ENCODE measurements at regions not wholly inside any gene's neighbourhood (a gene's known extent, or its start where the extent isn't known, plus 50 kb on each side); places are given as distances from the start of the nearest gene placed in this dataset.

- FAIRE-seq: no peak
- DNase-seq (ENCODE audit: insufficient read length, low spot score): no peak
Observed at GRCh38 chr16:86015606-86016005, 116.6 kb downstream of the IRF8 start.

- FAIRE-seq (peak; percentile 94), DNase-seq (ENCODE audit: insufficient read length, low spot score) (peak; percentile 60)
Observed at GRCh38 chr16:86016201-86016965, 117.4 kb downstream of the IRF8 start.

DNA sequence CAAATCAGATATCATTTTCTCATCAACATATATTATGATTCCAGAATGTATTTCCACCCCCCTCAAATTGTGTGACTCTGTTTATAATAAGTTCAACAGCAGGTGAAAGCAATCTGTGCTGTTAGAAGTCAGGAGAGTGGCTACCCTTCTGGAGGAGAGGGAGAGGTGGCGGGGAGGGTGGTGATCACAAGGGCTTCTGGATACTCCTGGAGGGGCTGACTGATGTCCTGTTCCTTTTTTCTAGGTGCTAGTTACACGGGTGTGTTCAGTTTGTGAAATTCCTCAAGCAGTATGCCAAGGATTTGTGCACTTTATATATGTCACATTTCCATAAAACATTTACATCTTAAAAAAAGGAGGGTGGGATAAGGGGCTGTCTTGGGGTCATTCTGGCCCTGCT lies 119.1 kb downstream of the IRF8 start:
- FAIRE-seq: no peak

GRCh38 chr16:86018487-86018886 lies 119.5 kb downstream of the IRF8 start:
- no peak for FAIRE-seq
- no peak for DNase-seq (ENCODE audit: insufficient read length, low spot score)

More for the DNA sequence above, 119.1 kb downstream of the IRF8 start:
- DNase-seq (ENCODE audit: insufficient read length, low spot score): no peak

GRCh38 chr16:86018941-86019340 lies 120.0 kb downstream of the IRF8 start:
- no peak for DNase-seq (ENCODE audit: insufficient read length, low spot score)
- FAIRE-seq: no peak

- no peak for FAIRE-seq
- DNase-seq (ENCODE audit: insufficient read length, low spot score): no peak
Observed at GRCh38 chr16:86019446-86020047, 120.6 kb downstream of the IRF8 start.

GRCh38 chr16:86020971-86021370 lies 122.0 kb downstream of the IRF8 start:
- FAIRE-seq (no peak), DNase-seq (ENCODE audit: insufficient read length, low spot score) (no peak)

- DNase-seq (ENCODE audit: insufficient read length, low spot score) (no peak), FAIRE-seq (no peak)
Observed at GRCh38 chr16:86022381-86022960, 123.5 kb downstream of the IRF8 start.

- no peak for FAIRE-seq
- DNase-seq (ENCODE audit: insufficient read length, low spot score): no peak
Observed at GRCh38 chr16:86024210-86024609, 125.2 kb downstream of the IRF8 start.

- FAIRE-seq: no peak
Observed at GRCh38 chr16:86025706-86026105, 126.7 kb downstream of the IRF8 start.

DNA sequence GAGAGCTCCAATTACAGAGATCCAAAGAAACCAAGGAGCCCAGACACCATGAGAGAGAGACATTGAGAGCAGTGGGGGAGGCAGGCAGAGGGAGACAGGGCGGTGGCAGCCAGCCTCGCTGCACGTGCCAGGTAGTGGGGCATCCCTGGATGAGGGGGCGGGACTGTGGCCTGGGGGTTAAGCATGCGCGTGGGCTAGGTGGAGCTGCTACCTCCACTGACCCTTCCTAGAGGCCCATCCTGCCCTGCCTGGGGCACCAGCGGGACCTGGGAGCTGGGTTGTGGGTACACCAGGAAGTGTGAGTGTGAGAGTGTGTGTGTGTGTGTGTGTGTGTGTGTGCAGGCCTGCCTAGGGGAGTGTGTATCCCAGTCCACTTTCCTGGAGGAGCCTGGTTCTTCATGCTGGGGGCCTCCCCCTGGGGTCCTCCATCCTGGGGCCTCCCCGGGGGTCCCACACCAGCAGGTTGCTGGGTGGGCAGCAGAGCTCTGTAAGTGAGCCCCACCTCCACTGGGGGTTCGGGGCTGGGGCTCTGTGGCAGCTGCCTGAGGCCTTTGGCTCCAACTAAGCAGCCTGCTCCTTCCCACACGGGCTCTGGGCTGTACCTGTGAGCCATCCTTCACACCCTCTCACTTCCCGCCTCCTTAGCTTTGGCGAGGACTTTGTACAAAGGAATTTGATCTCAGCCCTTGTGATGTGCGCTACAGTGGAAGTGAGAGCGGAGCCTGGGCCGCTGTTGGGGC lies 127.4 kb downstream of the IRF8 start:
- FAIRE-seq (no peak), DNase-seq (ENCODE audit: insufficient read length, low spot score) (no peak)

More at GRCh38 chr16:86025706-86026105, 126.7 kb downstream of the IRF8 start:
- no peak for DNase-seq (ENCODE audit: insufficient read length, low spot score)

DNA sequence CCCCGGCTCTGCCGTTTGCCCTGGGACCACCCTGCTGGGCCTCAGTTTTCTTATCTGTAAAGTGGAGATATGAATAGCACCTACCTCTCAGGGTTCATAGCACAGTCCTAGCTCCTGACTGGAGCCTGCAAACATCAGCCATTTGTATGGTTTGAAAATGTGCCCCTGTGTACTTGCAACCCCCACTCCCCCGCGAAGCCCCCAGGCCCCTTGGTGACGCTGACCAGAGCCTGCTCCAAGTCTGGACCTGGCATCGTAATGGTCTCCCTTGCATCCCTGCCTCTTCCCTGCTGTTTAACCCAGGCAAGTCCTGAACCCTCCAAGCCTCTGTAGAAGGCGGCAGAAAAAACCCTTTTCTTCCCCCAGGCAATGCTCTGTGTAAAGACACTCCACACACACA lies 128.0 kb downstream of the IRF8 start:
- FAIRE-seq: no peak
- no peak for DNase-seq (ENCODE audit: insufficient read length, low spot score)

GRCh38 chr16:86027373-86028126 lies 128.6 kb downstream of the IRF8 start:
- FAIRE-seq: no peak
- DNase-seq (ENCODE audit: insufficient read length, low spot score): no peak

DNA sequence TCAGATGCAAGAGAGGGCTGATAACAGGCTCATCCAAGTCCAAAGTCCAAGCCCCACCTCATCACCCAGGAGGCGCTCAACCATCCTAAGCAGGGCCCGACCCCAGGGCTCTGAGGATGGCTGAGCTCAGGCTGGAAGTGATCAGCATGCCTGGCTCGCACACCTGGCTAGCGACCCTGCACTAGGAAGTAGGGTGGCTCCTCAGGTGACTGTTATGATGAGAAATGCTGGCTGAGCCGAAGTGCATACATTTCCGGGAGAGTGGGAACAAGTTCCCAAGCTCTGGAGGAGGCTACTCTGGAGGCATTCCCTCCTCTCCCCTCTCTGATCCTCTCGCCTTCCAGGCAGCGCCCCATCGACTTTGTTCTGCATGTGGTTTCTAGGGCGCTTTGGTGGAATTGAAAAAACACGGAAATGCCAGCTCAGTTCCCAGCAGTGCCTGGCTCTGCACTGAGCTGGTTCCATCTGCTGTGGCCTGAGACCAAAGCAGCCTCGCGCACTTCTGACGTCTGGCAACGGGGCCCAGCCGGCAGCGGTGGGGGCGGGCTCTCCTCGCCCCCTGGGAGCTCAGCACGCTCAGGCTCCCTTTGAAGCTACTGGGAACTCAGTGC lies 130.3 kb downstream of the IRF8 start:
- no peak for DNase-seq (ENCODE audit: insufficient read length, low spot score)

GRCh38 chr16:86030116-86030515 lies 131.2 kb downstream of the IRF8 start:
- no peak for FAIRE-seq
- no peak for DNase-seq (ENCODE audit: insufficient read length, low spot score)

More for the DNA sequence above, 130.3 kb downstream of the IRF8 start:
- FAIRE-seq: no peak

DNA sequence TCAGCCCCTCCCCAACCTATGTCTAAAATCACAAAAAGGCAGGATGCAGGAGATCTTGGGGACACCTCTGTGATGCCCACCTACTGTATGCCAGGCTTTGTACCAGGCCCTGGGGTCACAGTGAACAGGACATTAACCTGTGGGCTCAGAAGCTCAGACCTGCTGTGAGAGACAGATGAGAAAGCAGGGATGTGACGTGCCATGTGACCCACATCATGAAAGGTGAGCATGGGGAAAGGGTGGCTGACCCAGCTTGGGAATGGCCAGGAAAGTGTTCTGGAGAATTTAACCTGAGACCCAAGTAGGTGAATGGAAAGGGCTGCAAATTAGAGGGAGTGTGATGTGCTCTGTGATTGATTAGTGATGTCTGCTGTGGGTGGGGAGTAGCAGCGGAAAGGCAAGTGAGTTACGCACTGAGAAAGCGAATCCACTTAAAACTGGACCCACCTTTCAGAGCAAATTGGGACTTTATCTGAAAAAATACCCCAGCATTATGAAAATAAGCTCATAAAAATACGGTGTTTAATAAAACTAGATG lies 132.2 kb downstream of the IRF8 start:
- FAIRE-seq (no peak), DNase-seq (ENCODE audit: insufficient read length, low spot score) (no peak)

DNA sequence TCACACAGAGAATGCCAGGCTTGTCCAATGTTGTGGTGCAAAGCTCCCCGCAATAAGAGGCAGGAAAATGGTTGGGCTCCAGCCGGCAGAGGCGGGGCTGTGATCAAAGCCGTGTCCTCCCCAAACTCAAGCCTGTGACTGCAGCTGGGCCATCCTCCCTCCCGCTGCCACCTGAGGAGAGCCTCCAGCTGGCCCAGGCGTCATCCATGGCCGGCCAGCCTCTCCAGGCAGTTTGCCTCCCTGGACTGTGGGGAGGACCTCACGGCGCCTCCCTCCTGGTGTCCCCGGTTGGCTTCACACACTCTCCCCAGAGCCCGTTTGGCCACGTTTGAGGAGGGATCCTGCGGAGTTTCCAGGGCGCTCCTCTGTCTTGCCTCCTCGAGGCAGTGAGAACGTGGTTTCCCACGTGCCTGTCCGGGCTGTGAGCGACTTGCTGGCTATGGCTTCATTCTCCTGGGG lies 134.1 kb downstream of the IRF8 start:
- FAIRE-seq: no peak

GRCh38 chr16:86033971-86034370 lies 135.0 kb downstream of the IRF8 start:
- DNase-seq (ENCODE audit: insufficient read length, low spot score): no peak
- FAIRE-seq: no peak

More for the DNA sequence above, 134.1 kb downstream of the IRF8 start:
- no peak for DNase-seq (ENCODE audit: insufficient read length, low spot score)

DNA sequence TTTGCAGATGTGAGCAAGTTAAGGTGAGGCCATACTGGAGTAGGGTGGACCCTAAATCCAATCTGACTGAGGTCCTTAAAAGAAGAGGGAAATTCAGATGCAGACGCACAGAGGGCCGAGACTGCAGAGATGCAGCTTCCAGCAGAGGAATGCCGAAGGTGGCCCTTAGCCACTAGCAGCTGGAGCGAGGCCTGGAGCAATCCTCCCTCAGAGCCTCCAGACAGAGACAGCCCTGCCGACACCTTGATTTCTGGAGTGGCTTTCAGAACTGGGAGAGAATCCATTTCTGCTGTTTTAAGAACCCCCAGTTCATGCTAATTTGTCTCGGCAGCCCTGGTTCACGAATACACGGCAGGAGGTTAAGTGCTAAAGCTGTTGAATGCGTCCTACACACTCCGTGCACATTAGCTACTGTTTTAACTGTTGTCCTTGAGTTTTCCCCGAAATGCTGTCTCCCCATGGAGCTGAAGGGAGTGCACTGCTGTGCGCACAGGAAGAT lies 135.5 kb downstream of the IRF8 start:
- no peak for DNase-seq (ENCODE audit: insufficient read length, low spot score)
- no peak for FAIRE-seq

DNA sequence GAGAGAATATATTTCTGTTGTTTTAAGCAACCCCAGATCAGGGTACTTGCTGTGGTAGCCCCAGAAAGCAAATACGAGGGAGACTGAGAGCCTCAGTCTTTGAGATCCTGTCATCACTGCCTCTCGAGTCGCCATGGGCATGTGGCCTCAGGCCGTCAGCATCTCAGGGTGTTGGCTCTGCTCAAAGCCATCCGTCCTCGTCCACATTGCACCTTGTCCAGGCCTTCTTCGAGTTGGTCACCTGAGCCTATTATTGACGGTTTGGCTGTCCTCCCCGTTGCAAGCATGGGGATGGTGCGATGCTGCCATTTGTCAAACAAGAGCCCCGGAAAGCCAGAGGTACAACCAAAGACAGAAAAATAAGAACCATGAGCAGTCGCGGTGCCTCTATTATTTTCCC lies 136.9 kb downstream of the IRF8 start:
- FAIRE-seq (no peak), DNase-seq (ENCODE audit: insufficient read length, low spot score) (no peak)
